Hepatocyte (in vitro differentiated cells): ENCODE measurements at regions not wholly inside any gene's neighbourhood (a gene's known extent, or its start where the extent isn't known, plus 50 kb on each side); places are given as distances from the start of the nearest gene placed in this dataset.
"Not testable (repeated sequence)": the region's sequence is repeated elsewhere in the genome, so short reads cannot be mapped to it uniquely, and the experiment has no call there.

Experiments
- CTCF ChIP-seq: fragments of 200-600 bp; sonication (generic); IDR thresholded peaks from 2 replicates; pipeline ENCODE4 v1.5.1; 2016; ENCODE audit warnings: antibody characterized with exemption, mild to moderate bottlenecking; ENCODE audit not compliant: poor library complexity
- EZH2 ChIP-seq: fragments of 200-600 bp; sonication (generic); IDR thresholded peaks from 2 replicates; pipeline ENCODE4 v1.6.1; 2016; ENCODE audit warnings: antibody characterized with exemption, mild to moderate bottlenecking, borderline replicate concordance

GRCh38 chr1:121075254-121075805 lies 108.8 kb downstream of the FAM72B start:
- TF ChIP-seq CTCF, EZH2: not testable (repeated sequence)
